HEK293 (cell line): ENCODE measurements at regions not wholly inside any gene's neighbourhood (a gene's known extent, or its start where the extent isn't known, plus 50 kb on each side); places are given as distances from the start of the nearest gene placed in this dataset.

Source experiments
- CTCF ChIA-PET: fragments of 350-600 bp; formaldehyde crosslinking; extraction: SDS; loops from one replicate; lab custom pipeline; 2021; ENCODE audit warnings: antibody characterized with exemption; lab: Yijun Ruan, JAX
- POLR2A ChIA-PET: fragments of 300-600 bp; formaldehyde crosslinking; extraction: SDS; loops from one replicate; lab custom pipeline; 2020; ENCODE audit warnings: antibody characterized with exemption, inconsistent platforms; lab: Yijun Ruan, JAX
- H3K27ac ChIP-seq: fragments of 200-500 bp; sonication (Bioruptor generic); 2 replicates; pipeline ENCODE4 v1.5.1; 2014; ENCODE audit warnings: low read depth, low read length, control low read depth, inconsistent platforms; ENCODE audit errors: extremely low read depth
- H3K36me3 ChIP-seq, 2 experiments: fragments of 200-500 bp in 1 of 2; sonication (Bioruptor generic) in 1 of 2; 1 replicate in 1 of 2; 2 replicates in 1 of 2; pipeline ENCODE4 v1.5.1; 2014 to 2017; ENCODE audit warnings: inconsistent platforms in 2 of 2, low read length in 2 of 2; ENCODE audit not compliant: control insufficient read depth in 2 of 2, insufficient read depth in 1 of 2
- H3K4me1 ChIP-seq: fragments of 200-500 bp; sonication (Bioruptor generic); 2 replicates; pipeline ENCODE4 v1.5.1; 2014; ENCODE audit warnings: mild to moderate bottlenecking, low read length, inconsistent platforms; ENCODE audit not compliant: control insufficient read depth, insufficient read depth
- H3K4me3 ChIP-seq: 2 replicates; pipeline ENCODE4 v1.5.1; 2011; ENCODE audit warnings: low read depth, mild to moderate bottlenecking, control low read depth, low read length, moderate library complexity
- H3K9me3 ChIP-seq: fragments of 200-500 bp; sonication (Bioruptor generic); 2 replicates; pipeline ENCODE4 v1.5.1; 2014; ENCODE audit warnings: low read depth, low read length, inconsistent platforms; ENCODE audit not compliant: control insufficient read depth, insufficient read depth
- GLIS1 ChIP-seq: fragments of 450-650 bp; formaldehyde crosslinking; IDR thresholded peaks from 2 replicates; pipeline ENCODE4 v1.5.1; 2016; ENCODE audit warnings: missing biosample characterization, missing genetic modification characterization
- HOXA7 ChIP-seq: sonication (generic); formaldehyde crosslinking; IDR thresholded peaks from 2 replicates; pipeline ENCODE4 v1.8.1; 2022; ENCODE audit warnings: missing genetic modification reagents, borderline replicate concordance
- HOXD13 ChIP-seq: sonication (generic); formaldehyde crosslinking; IDR thresholded peaks from 2 replicates; pipeline ENCODE4 v1.8.0; 2022; ENCODE audit warnings: missing genetic modification reagents, borderline replicate concordance
- KLF16 ChIP-seq: fragments of 450-650 bp; formaldehyde crosslinking; IDR thresholded peaks from 2 replicates; pipeline ENCODE4 v1.5.1; 2017; ENCODE audit warnings: missing biosample characterization, missing genetic modification characterization
- KLF9 ChIP-seq: fragments of 450-650 bp; formaldehyde crosslinking; IDR thresholded peaks from 2 replicates; pipeline ENCODE4 v1.5.1; 2016; ENCODE audit warnings: missing biosample characterization, missing genetic modification characterization, low read depth
- MEIS1 ChIP-seq: sonication (generic); formaldehyde crosslinking; IDR thresholded peaks from 2 replicates; pipeline ENCODE4 v1.8.1; 2022; ENCODE audit warnings: missing genetic modification reagents, mild to moderate bottlenecking, borderline replicate concordance
- MYNN ChIP-seq: fragments of 450-650 bp; formaldehyde crosslinking; IDR thresholded peaks from 2 replicates; pipeline ENCODE4 v1.5.1; 2016; ENCODE audit warnings: missing biosample characterization, missing genetic modification characterization, borderline replicate concordance
- MZF1 ChIP-seq: fragments of 450-650 bp; formaldehyde crosslinking; IDR thresholded peaks from 2 replicates; pipeline ENCODE4 v1.5.1; 2017; ENCODE audit warnings: missing biosample characterization, missing genetic modification characterization, borderline replicate concordance
- RBAK ChIP-seq: fragments of 450-650 bp; formaldehyde crosslinking; IDR thresholded peaks from 2 replicates; pipeline ENCODE4 v1.5.1; 2016; ENCODE audit warnings: missing biosample characterization, missing genetic modification characterization
- REPIN1 ChIP-seq: fragments of 450-650 bp; formaldehyde crosslinking; IDR thresholded peaks from 2 replicates; pipeline ENCODE4 v1.5.1; 2017; ENCODE audit warnings: missing biosample characterization, missing genetic modification characterization, low read depth
- TCF7L2 ChIP-seq: IDR thresholded peaks from 2 replicates; pipeline ENCODE4 v1.6.1; 2011; ENCODE audit warnings: low read depth, mild to moderate bottlenecking, inconsistent platforms, low read length, moderate library complexity, borderline replicate concordance
- ZFHX2 ChIP-seq: fragments of 450-650 bp; formaldehyde crosslinking; conservative IDR thresholded peaks from 2 replicates; pipeline ENCODE4 v1.5.1; 2016; ENCODE audit warnings: missing biosample characterization, missing genetic modification characterization
- ZIC2 ChIP-seq: fragments of 450-650 bp; formaldehyde crosslinking; IDR thresholded peaks from 2 replicates; pipeline ENCODE4 v1.5.1; 2016; ENCODE audit warnings: missing biosample characterization, missing genetic modification characterization
- ZNF121 ChIP-seq: fragments of 450-650 bp; formaldehyde crosslinking; IDR thresholded peaks from 2 replicates; pipeline ENCODE4 v1.5.1; 2016; ENCODE audit warnings: missing biosample characterization, missing genetic modification characterization
- ZNF146 ChIP-seq: fragments of 450-650 bp; formaldehyde crosslinking; IDR thresholded peaks from 2 replicates; pipeline ENCODE4 v1.5.1; 2016; ENCODE audit warnings: missing biosample characterization, missing genetic modification characterization
- ZNF202 ChIP-seq: fragments of 450-650 bp; formaldehyde crosslinking; IDR thresholded peaks from 2 replicates; pipeline ENCODE4 v1.5.1; 2016; ENCODE audit warnings: missing biosample characterization, missing genetic modification characterization, borderline replicate concordance
- ZNF239 ChIP-seq: fragments of 450-650 bp; formaldehyde crosslinking; IDR thresholded peaks from 2 replicates; pipeline ENCODE4 v1.5.1; 2016; ENCODE audit warnings: missing biosample characterization, missing genetic modification characterization
- ZNF335 ChIP-seq: fragments of 450-650 bp; formaldehyde crosslinking; conservative IDR thresholded peaks from 2 replicates; pipeline ENCODE4 v1.5.1; 2016; ENCODE audit warnings: missing biosample characterization, missing genetic modification characterization
- ZNF354C ChIP-seq: fragments of 450-650 bp; formaldehyde crosslinking; IDR thresholded peaks from 2 replicates; pipeline ENCODE4 v1.5.1; 2016; ENCODE audit warnings: missing biosample characterization, missing genetic modification characterization, low read depth, borderline replicate concordance
- ZNF404 ChIP-seq: fragments of 450-650 bp; formaldehyde crosslinking; IDR thresholded peaks from 2 replicates; pipeline ENCODE4 v1.5.1; 2017; ENCODE audit warnings: missing biosample characterization, missing genetic modification characterization
- ZNF488 ChIP-seq: fragments of 450-650 bp; formaldehyde crosslinking; IDR thresholded peaks from 2 replicates; pipeline ENCODE4 v1.5.1; 2016; ENCODE audit warnings: missing biosample characterization, missing genetic modification characterization
- ZNF501 ChIP-seq: fragments of 450-650 bp; formaldehyde crosslinking; IDR thresholded peaks from 2 replicates; pipeline ENCODE4 v1.5.1; 2016; ENCODE audit warnings: missing biosample characterization, missing genetic modification characterization
- ZNF513 ChIP-seq: fragments of 450-650 bp; IDR thresholded peaks from 2 replicates; pipeline ENCODE4 v1.5.1; 2018; ENCODE audit warnings: missing biosample characterization, missing genetic modification characterization
- ZNF530 ChIP-seq: fragments of 450-650 bp; formaldehyde crosslinking; IDR thresholded peaks from 2 replicates; pipeline ENCODE4 v1.5.1; 2016; ENCODE audit warnings: low read depth, missing biosample characterization, missing genetic modification characterization
- ZNF677 ChIP-seq: fragments of 450-650 bp; IDR thresholded peaks from 2 replicates; pipeline ENCODE4 v1.5.0; 2018; ENCODE audit warnings: missing biosample characterization, mild to moderate bottlenecking, missing genetic modification characterization, moderate library complexity
- TF ChIP-seq, protein P1 (sequence below): fragments of 450-650 bp; formaldehyde crosslinking; IDR thresholded peaks from 2 replicates; pipeline ENCODE4 v1.5.1; 2017; ENCODE audit warnings: missing biosample characterization, missing genetic modification characterization
- TF ChIP-seq, protein P2 (sequence below): fragments of 450-650 bp; formaldehyde crosslinking; IDR thresholded peaks from 2 replicates; pipeline ENCODE4 v1.5.1; 2016; ENCODE audit warnings: missing biosample characterization, missing genetic modification characterization
- TF ChIP-seq, protein P3 (sequence below): fragments of 450-650 bp; formaldehyde crosslinking; IDR thresholded peaks from 2 replicates; pipeline ENCODE4 v1.5.1; 2016; ENCODE audit warnings: missing biosample characterization, missing genetic modification characterization

GRCh38 chr11:127816962-127817361 lies 770.4 kb downstream of the ETS1 start:
- Histone ChIP-seq H3K27ac (no peak overlapping the region), H3K36me3 (no peaks in the 10 kb centered on the region)
- POLR2A ChIA-PET: no interaction called here
- TF ChIP-seq HOXD13 (no peak), ZNF335 (tag by site-specific recombination) (no peak), ZNF513 (tag by site-specific recombination) (no peak), ZNF488 (tag by site-specific recombination) (no peak), GLIS1 (tag by site-specific recombination) (no peak), ZNF121 (tag by site-specific recombination) (no peak), ZNF146 (tag by site-specific recombination) (no peak), MEIS1 (CRISPR knock-in tag) (no peak), ZNF354C (tag by site-specific recombination) (no peak), ZNF239 (tag by site-specific recombination) (no peak), ZNF202 (tag by site-specific recombination) (no peak), ZNF501 (tag by site-specific recombination) (no peak), KLF9 (tag by site-specific recombination) (no peak), ZNF404 (no peak), RBAK (tag by site-specific recombination) (no peak), HOXA7 (CRISPR knock-in tag) (no peak)
- TF ChIP-seq, protein P1, sequence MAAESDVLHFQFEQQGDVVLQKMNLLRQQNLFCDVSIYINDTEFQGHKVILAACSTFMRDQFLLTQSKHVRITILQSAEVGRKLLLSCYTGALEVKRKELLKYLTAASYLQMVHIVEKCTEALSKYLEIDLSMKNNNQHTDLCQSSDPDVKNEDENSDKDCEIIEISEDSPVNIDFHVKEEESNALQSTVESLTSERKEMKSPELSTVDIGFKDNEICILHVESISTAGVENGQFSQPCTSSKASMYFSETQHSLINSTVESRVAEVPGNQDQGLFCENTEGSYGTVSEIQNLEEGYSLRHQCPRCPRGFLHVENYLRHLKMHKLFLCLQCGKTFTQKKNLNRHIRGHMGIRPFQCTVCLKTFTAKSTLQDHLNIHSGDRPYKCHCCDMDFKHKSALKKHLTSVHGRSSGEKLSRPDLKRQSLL (tag by site-specific recombination): no peak
- TF ChIP-seq, protein P2, sequence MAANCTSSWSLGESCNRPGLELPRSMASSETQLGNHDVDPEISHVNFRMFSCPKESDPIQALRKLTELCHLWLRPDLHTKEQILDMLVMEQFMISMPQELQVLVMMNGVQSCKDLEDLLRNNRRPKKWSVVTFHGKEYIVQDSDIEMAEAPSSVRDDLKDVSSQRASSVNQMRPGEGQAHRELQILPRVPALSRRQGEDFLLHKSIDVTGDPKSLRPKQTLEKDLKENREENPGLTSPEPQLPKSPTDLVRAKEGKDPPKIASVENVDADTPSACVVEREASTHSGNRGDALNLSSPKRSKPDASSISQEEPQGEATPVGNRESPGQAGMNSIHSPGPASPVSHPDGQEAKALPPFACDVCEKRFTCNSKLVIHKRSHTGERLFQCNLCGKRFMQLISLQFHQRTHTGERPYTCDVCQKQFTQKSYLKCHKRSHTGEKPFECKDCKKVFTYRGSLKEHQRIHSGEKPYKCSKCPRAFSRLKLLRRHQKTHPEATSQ (tag by site-specific recombination): no peak
- TF ChIP-seq, all 188 proteins: peak for 0
- CTCF ChIA-PET: interaction anchor here (0.6 kb wide), 1 partner anchor 106 kb away, joined by 3 read pairs; no protein-coding TSS in a partner anchor
- no peaks in the 10 kb centered on the region for H3K9me3 ChIP-seq
- no peaks in the 10 kb centered on the region for H3K4me1 ChIP-seq
- no peak overlapping the region for H3K4me3 ChIP-seq

- Histone ChIP-seq H3K36me3 (no peaks in the 10 kb centered on the region), H3K27ac (no peak overlapping the region), H3K4me1 (no peaks in the 10 kb centered on the region), H3K9me3 (no peaks in the 10 kb centered on the region), H3K4me3 (no peak overlapping the region)
- CTCF ChIA-PET: interaction anchor here (0.6 kb wide), 1 partner anchor 9 kb away, joined by 5 read pairs; no protein-coding TSS in a partner anchor
- TF ChIP-seq REPIN1 (tag by site-specific recombination) (no peak), KLF16 (tag by site-specific recombination) (no peak), ZNF677 (no peak), MZF1 (no peak), ZIC2 (tag by site-specific recombination) (no peak), ZNF530 (tag by site-specific recombination) (no peak), MYNN (tag by site-specific recombination) (no peak), ZFHX2 (tag by site-specific recombination) (no peak), TCF7L2 (no peak)
- TF ChIP-seq, protein P3, sequence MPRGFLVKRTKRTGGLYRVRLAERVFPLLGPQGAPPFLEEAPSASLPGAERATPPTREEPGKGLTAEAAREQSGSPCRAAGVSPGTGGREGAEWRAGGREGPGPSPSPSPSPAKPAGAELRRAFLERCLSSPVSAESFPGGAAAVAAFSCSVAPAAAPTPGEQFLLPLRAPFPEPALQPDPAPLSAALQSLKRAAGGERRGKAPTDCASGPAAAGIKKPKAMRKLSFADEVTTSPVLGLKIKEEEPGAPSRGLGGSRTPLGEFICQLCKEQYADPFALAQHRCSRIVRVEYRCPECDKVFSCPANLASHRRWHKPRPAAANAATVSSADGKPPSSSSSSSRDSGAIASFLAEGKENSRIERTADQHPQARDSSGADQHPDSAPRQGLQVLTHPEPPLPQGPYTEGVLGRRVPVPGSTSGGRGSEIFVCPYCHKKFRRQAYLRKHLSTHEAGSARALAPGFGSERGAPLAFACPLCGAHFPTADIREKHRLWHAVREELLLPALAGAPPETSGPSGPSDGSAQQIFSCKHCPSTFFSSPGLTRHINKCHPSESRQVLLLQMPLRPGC (tag by site-specific recombination): no peak
- POLR2A ChIA-PET: no interaction called here
These were observed 772.0 kb downstream of the ETS1 start for GRCh38 chr11:127815331-127815730.
